ENCODE measurements at regions not wholly inside any gene's neighbourhood (a gene's known extent, or its start where the extent isn't known, plus 50 kb on each side); places are given as distances from the start of the nearest gene placed in this dataset.
A peak's percentile ranks its signal among the peaks of the same experiment; 100 is the strongest.
"Not testable (repeated sequence)": the region's sequence is repeated elsewhere in the genome, so short reads cannot be mapped to it uniquely, and the experiment has no call there.

GRCh38 chr3:67106874-67107273, 108.8 kb downstream of the KBTBD8 start:
- H3K9me3 ChIP-seq (replicated peaks), result no peaks in the 10 kb centered on the region
- H3K27ac ChIP-seq, result no peak overlapping the region
- H3K27me3 ChIP-seq (replicated peaks), result no peaks in the 10 kb centered on the region
- no peaks in the 10 kb centered on the region for H3K4me1 ChIP-seq (replicated peaks)
- no peak overlapping the region for H3K4me3 ChIP-seq
- H3K36me3 ChIP-seq, result no peaks in the 10 kb centered on the region
- DNase-seq (ENCODE audit: low read depth in 1 of 2, low spot score in 2 of 2), result no peak

- H3K27ac ChIP-seq, result no peak overlapping the region
- peak in 1 of 2 experiments; percentile 50 for DNase-seq (ENCODE audit: low read depth in 1 of 2, low spot score in 2 of 2)
- no peak overlapping the region for H3K4me3 ChIP-seq
- no peaks in the 10 kb centered on the region for H3K27me3 ChIP-seq (replicated peaks)
- H3K4me1 ChIP-seq (replicated peaks), result no peaks in the 10 kb centered on the region
- no peaks in the 10 kb centered on the region for H3K36me3 ChIP-seq
- no peaks in the 10 kb centered on the region for H3K9me3 ChIP-seq (replicated peaks)
Observed at GRCh38 chr3:67109651-67110204, 111.6 kb downstream of the KBTBD8 start.

GRCh38 chr3:67113802-67114407, 115.8 kb downstream of the KBTBD8 start:
- Histone ChIP-seq H3K36me3 (no peaks in the 10 kb centered on the region), H3K27ac (no peak overlapping the region), H3K9me3 (replicated peaks) (no peaks in the 10 kb centered on the region), H3K4me3 (no peak overlapping the region), H3K4me1 (replicated peaks) (no peaks in the 10 kb centered on the region), H3K27me3 (replicated peaks) (no peaks in the 10 kb centered on the region)
- DNase-seq (ENCODE audit: low read depth in 1 of 2, low spot score in 2 of 2), result peak; percentile 54 to 68

GRCh38 chr3:67118122-67118521, 120.0 kb downstream of the KBTBD8 start:
- no peak for DNase-seq (ENCODE audit: low read depth in 1 of 2, low spot score in 2 of 2)
- Histone ChIP-seq H3K27me3 (replicated peaks) (no peaks in the 10 kb centered on the region), H3K4me1 (replicated peaks) (no peaks in the 10 kb centered on the region), H3K4me3 (no peak overlapping the region), H3K36me3 (no peaks in the 10 kb centered on the region), H3K27ac (no peak overlapping the region), H3K9me3 (replicated peaks) (no peaks in the 10 kb centered on the region)

- Histone ChIP-seq H3K9me3 (replicated peaks) (no peaks in the 10 kb centered on the region), H3K27me3 (replicated peaks) (no peaks in the 10 kb centered on the region), H3K36me3 (no peaks in the 10 kb centered on the region), H3K4me3 (no peak overlapping the region), H3K27ac (no peak overlapping the region), H3K4me1 (replicated peaks) (no peaks in the 10 kb centered on the region)
- DNase-seq (ENCODE audit: low read depth in 1 of 2, low spot score in 2 of 2), result no peak
Observed at GRCh38 chr3:67118635-67119034, 120.5 kb downstream of the KBTBD8 start.

GRCh38 chr3:67123914-67124313, 125.8 kb downstream of the KBTBD8 start:
- no peaks in the 10 kb centered on the region for H3K9me3 ChIP-seq (replicated peaks)
- no peak overlapping the region for H3K27ac ChIP-seq
- H3K4me1 ChIP-seq (replicated peaks), result no peaks in the 10 kb centered on the region
- DNase-seq (ENCODE audit: low read depth in 1 of 2, low spot score in 2 of 2), result no peak
- no peaks in the 10 kb centered on the region for H3K27me3 ChIP-seq (replicated peaks)
- H3K4me3 ChIP-seq, result no peak overlapping the region
- no peaks in the 10 kb centered on the region for H3K36me3 ChIP-seq

GRCh38 chr3:67127254-67127653, 129.1 kb downstream of the KBTBD8 start:
- H3K4me1 ChIP-seq (replicated peaks), result no peaks in the 10 kb centered on the region
- DNase-seq (ENCODE audit: low read depth in 1 of 2, low spot score in 2 of 2), result no peak
- no peak overlapping the region for H3K27ac ChIP-seq
- H3K27me3 ChIP-seq (replicated peaks), result no peaks in the 10 kb centered on the region
- no peaks in the 10 kb centered on the region for H3K9me3 ChIP-seq (replicated peaks)
- no peaks in the 10 kb centered on the region for H3K36me3 ChIP-seq
- no peak overlapping the region for H3K4me3 ChIP-seq

GRCh38 chr3:67142432-67142831, 144.3 kb downstream of the KBTBD8 start:
- no peak overlapping the region for H3K4me3 ChIP-seq
- no peaks in the 10 kb centered on the region for H3K4me1 ChIP-seq (replicated peaks)
- H3K27me3 ChIP-seq (replicated peaks), result no peaks in the 10 kb centered on the region
- H3K27ac ChIP-seq, result no peak overlapping the region
- DNase-seq (ENCODE audit: low read depth in 1 of 2, low spot score in 2 of 2), result no peak
- no peaks in the 10 kb centered on the region for H3K9me3 ChIP-seq (replicated peaks)
- no peaks in the 10 kb centered on the region for H3K36me3 ChIP-seq

- no peak for DNase-seq (ENCODE audit: low read depth in 1 of 2, low spot score in 2 of 2)
- no peak overlapping the region for H3K4me3 ChIP-seq
Observed at GRCh38 chr3:67145738-67146137, 147.6 kb downstream of the KBTBD8 start.

GRCh38 chr3:67154429-67154828, 156.3 kb downstream of the KBTBD8 start:
- Histone ChIP-seq H3K4me1 (replicated peaks) (no peaks in the 10 kb centered on the region), H3K9me3 (replicated peaks) (no peaks in the 10 kb centered on the region), H3K27me3 (replicated peaks) (no peaks in the 10 kb centered on the region), H3K27ac (no peak overlapping the region), H3K4me3 (no peak overlapping the region), H3K36me3 (no peaks in the 10 kb centered on the region)
- no peak for DNase-seq (ENCODE audit: low read depth in 1 of 2, low spot score in 2 of 2)

More at GRCh38 chr3:67145738-67146137, 147.6 kb downstream of the KBTBD8 start:
- Histone ChIP-seq H3K4me1 (replicated peaks) (no peaks in the 10 kb centered on the region), H3K27ac (no peak overlapping the region), H3K9me3 (replicated peaks) (no peaks in the 10 kb centered on the region), H3K27me3 (replicated peaks) (no peaks in the 10 kb centered on the region), H3K36me3 (no peaks in the 10 kb centered on the region)

GRCh38 chr3:67167481-67167880, 169.4 kb downstream of the KBTBD8 start:
- Histone ChIP-seq H3K4me1 (replicated peaks) (no peaks in the 10 kb centered on the region), H3K27me3 (replicated peaks) (no peaks in the 10 kb centered on the region), H3K9me3 (replicated peaks) (no peaks in the 10 kb centered on the region; the same call in 1 of the 2 replicates), H3K4me3 (no peak overlapping the region), H3K36me3 (no peaks in the 10 kb centered on the region), H3K27ac (no peak overlapping the region)
- no peak for DNase-seq (ENCODE audit: low read depth in 1 of 2, low spot score in 2 of 2)

- no peaks in the 10 kb centered on the region for H3K36me3 ChIP-seq
- no peak for DNase-seq (ENCODE audit: low read depth in 1 of 2, low spot score in 2 of 2)
Observed at GRCh38 chr3:67171841-67172240, 173.7 kb downstream of the KBTBD8 start.

GRCh38 chr3:67173130-67173529, 175.0 kb downstream of the KBTBD8 start:
- not testable (repeated sequence) for H3K9me3 ChIP-seq (replicated peaks); DNase-seq (ENCODE audit: low read depth in 1 of 2, low spot score in 2 of 2); H3K4me3 ChIP-seq; H3K27ac ChIP-seq; H3K4me1 ChIP-seq (replicated peaks); H3K27me3 ChIP-seq (replicated peaks); H3K36me3 ChIP-seq

More at GRCh38 chr3:67171841-67172240, 173.7 kb downstream of the KBTBD8 start:
- no peak overlapping the region for H3K27ac ChIP-seq
- no peaks in the 10 kb centered on the region for H3K27me3 ChIP-seq (replicated peaks)
- H3K4me1 ChIP-seq (replicated peaks), result no peaks in the 10 kb centered on the region
- no peaks in the 10 kb centered on the region; the same call in 1 of the 2 replicates for H3K9me3 ChIP-seq (replicated peaks)
- no peak overlapping the region for H3K4me3 ChIP-seq

- no peak overlapping the region for H3K4me3 ChIP-seq
- no peaks in the 10 kb centered on the region for H3K9me3 ChIP-seq (replicated peaks)
- no peak overlapping the region for H3K27ac ChIP-seq
- no peaks in the 10 kb centered on the region for H3K36me3 ChIP-seq
- H3K27me3 ChIP-seq (replicated peaks), result no peaks in the 10 kb centered on the region
- DNase-seq (ENCODE audit: low read depth in 1 of 2, low spot score in 2 of 2), result no peak
- H3K4me1 ChIP-seq (replicated peaks), result no peaks in the 10 kb centered on the region
Observed at GRCh38 chr3:67176396-67176795, 178.3 kb downstream of the KBTBD8 start.

GRCh38 chr3:67192466-67192865, 194.4 kb downstream of the KBTBD8 start:
- H3K4me3 ChIP-seq, result no peak overlapping the region
- no peak for DNase-seq (ENCODE audit: low read depth in 1 of 2, low spot score in 2 of 2)
- H3K9me3 ChIP-seq (replicated peaks), result no peaks in the 10 kb centered on the region
- H3K27me3 ChIP-seq (replicated peaks), result no peaks in the 10 kb centered on the region
- H3K27ac ChIP-seq, result no peak overlapping the region
- no peaks in the 10 kb centered on the region for H3K4me1 ChIP-seq (replicated peaks)
- no peaks in the 10 kb centered on the region for H3K36me3 ChIP-seq
